G401 (cell line): ENCODE measurements at regions not wholly inside any gene's neighbourhood (a gene's known extent, or its start where the extent isn't known, plus 50 kb on each side); places are given as distances from the start of the nearest gene placed in this dataset.
"Not testable (repeated sequence)": the region's sequence is repeated elsewhere in the genome, so short reads cannot be mapped to it uniquely, and the experiment has no call there.

ENCODE experiments used
- DNase-seq: peaks from one replicate; pipeline ENCODE4 v3.0.0-alpha.2; 2015; ENCODE audit warnings: low spot score
- in situ Hi-C: cut with HindIII; loops from 2 replicates; pipeline ENCODE4 v1.10.0; 2016; ENCODE audit warnings: low sequenced_read_pairs, mixed read lengths

DNA sequence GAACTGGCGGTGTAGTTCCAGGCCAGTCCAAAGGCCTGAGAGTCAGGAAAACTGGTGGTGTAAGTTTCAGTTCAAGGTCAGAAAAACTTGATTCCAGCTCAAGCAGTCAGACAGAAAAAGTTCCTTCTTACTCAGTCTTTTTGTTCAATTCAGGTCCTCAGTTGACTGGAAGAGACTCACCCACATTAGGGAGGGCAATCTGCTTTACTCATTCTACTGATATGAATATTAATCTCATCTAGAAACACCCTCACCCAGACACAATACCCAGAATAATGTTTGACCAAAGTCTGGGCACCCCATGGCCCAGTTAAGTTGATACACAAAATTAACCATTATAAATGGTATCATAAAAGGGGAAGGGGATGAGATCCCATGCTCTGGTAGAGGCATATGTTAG, 50.1 kb upstream of the LTA4H start:
- in situ Hi-C loops = no loop called here
- no peak for DNase-seq

GRCh38 chr12:96086190-96086589, 50.8 kb upstream of the LTA4H start:
- in situ Hi-C loops, DNase-seq: not testable (repeated sequence)

DNA sequence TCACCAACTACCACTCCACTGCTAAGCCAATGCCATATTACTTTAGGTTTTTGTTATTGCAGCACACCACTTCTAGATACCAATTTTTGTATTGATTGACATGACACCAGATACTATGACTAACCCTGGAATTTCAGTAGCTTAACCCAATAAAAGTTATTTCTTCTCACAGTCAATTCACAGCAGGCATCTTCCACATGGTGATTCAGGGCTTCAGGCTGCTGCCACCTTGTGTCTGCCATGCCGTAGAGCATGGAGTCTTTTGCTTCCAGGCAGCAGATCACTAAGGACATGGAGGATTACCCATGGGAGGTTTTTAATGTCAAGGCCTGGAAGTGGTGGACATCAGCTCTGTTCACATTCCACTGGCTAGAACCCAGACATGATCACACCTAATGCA, 56.4 kb upstream of the LTA4H start:
- in situ Hi-C loops = no loop called here

DNA sequence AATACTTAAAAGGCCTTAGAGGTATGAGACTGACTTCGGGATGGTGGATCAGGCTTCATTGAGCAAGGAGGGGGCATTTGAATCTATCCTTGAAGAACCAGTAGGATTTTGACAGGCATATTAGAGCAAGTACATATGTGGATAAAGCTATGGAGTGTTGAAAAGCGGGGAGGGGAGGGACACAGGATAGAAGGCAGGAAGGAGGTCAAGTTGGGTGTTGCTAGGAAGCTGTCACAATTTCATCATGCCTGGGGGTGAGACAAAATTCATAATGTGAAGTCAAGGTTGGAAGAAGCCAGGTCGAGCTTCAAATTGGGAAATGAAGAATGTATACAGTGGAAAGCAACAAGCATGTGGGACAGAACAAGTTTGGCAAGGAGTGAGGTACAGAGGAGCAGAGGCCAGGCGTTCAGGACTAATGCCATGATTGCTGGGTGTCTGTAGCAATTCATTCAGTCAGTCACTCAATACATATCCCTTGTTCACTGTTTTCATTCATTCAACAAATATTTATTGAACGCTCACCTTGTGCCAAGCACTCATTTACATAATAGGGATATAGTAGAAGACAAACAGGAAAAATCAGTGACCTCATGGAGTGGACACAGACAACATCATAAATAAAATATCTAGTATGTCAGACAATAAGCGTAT, 58.3 kb upstream of the LTA4H start:
- no peak for DNase-seq
- in situ Hi-C loops = no loop called here

More for the DNA sequence above, 56.4 kb upstream of the LTA4H start:
- DNase-seq = no peak

- DNase-seq = no peak
- in situ Hi-C loops = no loop called here
These were observed 58.8 kb upstream of the LTA4H start for GRCh38 chr12:96094201-96094600.

GRCh38 chr12:96098631-96099030, 63.2 kb upstream of the LTA4H start:
- in situ Hi-C loops = no loop called here
- DNase-seq = peak; percentile 99

GRCh38 chr12:96099421-96099820, 64.0 kb upstream of the LTA4H start:
- no peak for DNase-seq
- in situ Hi-C loops = no loop called here

DNA sequence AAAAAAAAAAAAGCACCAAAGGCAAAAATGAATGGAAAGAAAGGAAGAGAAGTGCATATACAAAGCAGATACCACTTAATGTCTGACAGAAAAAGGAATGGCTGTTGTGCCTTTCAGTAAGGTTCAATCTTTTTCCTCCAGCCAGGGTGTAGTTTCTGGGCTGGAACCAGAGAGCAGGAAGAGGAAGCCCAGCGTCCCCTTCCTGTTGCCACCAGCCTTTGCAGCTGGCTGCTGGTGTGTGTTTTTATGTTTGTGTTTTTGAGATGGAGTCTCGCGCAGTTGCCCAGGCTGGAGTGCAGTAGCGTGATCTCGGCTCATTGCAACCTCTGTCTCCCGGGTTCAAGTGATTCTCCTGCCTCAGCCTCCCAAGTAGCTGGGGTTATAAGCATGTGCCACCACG, 64.6 kb upstream of the LTA4H start:
- in situ Hi-C loops = no loop called here
- DNase-seq = no peak

DNA sequence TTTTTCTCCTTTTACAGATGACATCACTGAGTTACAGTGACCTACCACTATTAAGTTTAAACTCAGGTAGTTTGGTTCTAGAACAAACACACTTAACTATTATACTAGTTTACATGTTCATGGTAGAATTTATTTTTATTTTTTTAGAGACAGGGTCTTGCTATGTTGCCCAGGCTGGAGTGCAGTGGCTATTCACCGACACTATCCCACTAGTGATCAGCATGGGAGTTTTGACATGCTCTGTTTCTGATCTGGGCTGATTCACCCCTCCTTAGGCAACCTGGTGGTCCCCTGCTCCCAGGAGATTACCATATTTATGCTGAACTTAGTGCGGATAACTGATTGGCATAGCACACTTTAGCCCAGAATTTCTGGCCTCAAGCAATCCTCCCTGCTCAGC, 66.4 kb upstream of the LTA4H start:
- in situ Hi-C loops = no loop called here
- DNase-seq = no peak

DNA sequence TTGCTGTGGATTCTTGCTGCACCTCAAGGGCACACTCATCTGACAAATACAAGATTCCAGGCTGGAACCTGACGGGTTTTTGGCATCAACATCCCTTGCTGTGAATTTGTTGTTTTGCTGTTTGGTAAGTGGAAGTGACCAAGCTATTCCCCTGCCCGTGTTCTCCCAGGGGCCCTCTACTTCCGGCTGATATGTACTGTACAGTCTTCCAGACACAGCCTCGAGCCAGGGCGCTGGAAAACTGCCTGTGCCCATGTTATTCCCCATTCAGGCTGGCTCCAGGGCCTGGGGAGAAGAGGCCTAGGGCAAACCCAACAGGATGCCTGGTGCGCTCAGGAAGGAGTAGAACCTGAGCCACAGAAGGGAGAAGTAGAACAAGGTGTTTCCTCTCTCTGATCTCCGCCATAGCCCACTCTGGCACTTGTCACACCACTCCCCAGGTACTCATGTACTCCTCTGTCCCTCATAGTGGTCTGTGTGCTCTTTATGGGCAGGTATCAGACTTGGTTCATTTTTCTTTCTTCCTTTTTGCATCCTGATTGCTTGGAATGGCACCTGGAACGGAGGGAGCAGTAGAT, 67.8 kb upstream of the LTA4H start:
- in situ Hi-C loops = no loop called here
- peak; percentile 26 for DNase-seq

GRCh38 chr12:96104566-96104965, 69.2 kb upstream of the LTA4H start:
- peak; percentile 67 for DNase-seq
- in situ Hi-C loops = no loop called here

DNA sequence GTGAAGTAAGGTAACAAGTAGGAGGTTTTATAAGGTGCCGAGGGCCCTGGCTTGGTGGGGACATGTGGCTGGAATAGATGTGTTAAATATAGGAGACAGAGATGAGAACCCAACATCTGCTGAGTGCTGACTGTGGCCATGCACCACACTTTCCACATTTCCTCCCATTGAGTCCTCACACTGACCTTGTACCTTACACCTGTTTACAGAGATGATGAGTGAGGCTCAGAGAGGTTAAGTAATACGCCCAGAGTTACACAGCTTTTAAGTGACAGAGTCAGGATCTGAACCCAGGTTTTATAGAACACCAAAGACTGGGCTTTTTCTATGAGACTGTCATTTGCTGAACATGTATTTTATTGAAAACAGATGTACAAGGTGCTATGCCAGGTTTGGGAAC, 70.8 kb upstream of the LTA4H start:
- DNase-seq = no peak
- in situ Hi-C loops = no loop called here

DNA sequence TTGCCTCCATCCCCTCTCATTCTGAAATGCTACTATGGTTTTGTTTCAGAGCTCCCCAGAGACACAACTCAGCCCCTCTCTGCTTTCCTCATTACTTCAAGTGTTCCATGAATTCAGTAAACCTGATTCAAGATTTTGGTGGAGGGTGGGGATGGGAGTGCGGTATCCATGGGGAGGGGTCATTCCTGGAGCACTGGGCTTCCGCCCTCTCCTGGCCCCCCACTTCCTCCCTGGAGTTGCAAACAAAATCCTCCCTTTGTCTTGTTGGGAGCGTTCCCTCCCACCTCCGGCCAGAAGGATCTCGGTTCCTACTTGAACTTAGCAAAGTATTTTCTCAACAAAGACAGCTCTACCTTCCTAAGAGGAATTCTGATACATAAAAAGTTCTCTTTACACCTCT, 71.8 kb upstream of the LTA4H start:
- in situ Hi-C loops = no loop called here
- DNase-seq = no peak

DNA sequence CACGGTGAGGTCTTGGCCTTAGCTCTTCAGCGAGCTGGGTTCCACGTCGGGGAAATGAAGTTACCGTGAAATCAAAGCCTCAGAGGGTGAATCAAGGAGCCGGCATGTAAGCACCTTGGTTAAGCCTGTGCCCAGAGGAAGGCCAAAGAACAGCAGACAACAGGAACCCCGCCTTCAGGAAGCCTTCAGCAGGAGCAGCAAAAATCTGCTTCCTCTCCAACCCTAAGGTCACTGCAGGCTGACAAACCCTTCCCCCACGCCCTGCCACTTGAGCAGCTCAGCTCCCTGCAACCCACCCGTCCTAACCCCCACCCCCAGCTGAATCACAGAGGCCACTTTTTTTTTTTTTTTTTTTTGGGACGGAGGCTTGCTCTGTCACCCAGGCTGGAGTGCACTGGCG, 72.9 kb upstream of the LTA4H start:
- DNase-seq = no peak
- in situ Hi-C loops = no loop called here

DNA sequence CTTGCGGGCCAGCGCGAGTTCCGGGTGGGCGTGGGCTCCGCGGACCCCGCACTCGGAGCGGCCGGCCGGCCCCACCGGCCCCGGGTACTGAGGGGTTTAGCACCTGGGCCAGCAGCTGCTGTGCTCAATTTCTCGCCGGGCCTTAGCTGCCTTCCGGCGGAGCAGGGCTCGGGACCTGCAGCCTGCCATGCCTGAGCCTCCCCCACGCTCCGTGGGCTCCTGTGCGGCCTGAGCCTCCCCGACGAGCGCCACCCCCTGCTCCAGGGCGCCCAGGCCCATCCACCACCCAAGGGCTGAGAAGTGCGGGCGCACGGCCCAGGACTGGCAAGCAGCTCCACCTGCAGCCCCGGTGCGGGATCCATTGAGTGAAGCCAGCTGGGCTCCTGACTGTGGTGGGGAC, 73.6 kb upstream of the LTA4H start:
- DNase-seq, in situ Hi-C loops: not testable (repeated sequence)

- in situ Hi-C loops = no loop called here
These were observed 77.3 kb upstream of the LTA4H start for GRCh38 chr12:96112733-96113132.

GRCh38 chr12:96117460-96117859, 76.7 kb upstream of the ELK3 start:
- in situ Hi-C loops = no loop called here
- DNase-seq = no peak

More at GRCh38 chr12:96112733-96113132, 77.3 kb upstream of the LTA4H start:
- no peak for DNase-seq

DNA sequence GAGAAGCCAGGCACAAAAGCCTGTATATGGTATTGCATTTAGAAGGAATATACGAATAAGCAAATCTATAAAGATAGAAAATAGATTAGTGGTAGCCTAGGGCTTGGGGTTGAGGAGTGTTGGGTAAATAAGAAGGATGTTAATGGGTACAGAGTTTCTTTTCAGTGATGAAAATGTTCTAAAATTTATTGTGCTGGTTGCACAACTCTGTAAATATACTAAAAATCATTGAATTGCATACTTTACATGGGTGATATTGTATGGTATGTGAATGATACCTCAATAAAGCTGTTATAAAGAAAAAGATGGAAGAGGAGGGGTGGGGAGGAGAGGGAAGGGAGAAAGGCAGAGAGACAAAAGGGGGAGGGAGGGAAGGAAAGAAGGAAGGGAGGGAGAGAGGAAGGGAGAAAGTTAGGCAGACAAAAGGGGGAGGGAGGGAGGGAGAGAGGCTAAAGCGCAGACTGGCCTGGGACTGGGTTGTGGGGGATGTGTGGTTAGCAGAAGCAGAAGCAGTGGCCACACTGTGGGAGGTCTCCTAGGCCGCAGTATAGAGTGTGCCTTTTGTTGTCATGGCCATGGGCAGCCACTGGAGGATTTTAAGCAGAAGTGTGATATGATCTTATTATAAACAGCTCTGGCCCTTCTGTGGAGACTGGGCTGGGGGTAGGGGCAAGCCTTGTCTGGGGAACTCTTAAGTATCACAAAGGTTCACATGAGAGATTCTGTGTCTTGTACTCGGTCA, 73.6 kb upstream of the ELK3 start:
- no peak for DNase-seq

DNA sequence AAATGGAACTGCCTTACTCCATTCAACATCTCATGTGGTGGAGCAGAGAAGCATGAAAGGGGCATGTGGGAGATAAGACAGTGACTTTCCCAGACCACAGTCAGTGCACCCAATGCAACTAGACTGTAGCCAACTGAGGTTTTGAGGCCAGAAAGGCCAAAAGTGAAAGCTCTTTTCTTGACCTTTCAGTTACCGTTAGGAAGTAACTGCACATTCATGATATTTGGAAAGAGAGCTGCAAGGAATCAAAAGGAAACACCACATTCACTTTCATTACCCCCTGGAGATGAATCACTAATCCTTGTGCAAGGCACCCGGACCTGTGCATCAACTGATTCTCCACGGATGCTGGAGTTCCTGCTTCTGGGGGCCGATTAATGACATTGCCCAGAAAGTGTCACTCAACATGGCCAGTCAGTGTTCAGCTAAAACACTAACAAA, 72.9 kb upstream of the ELK3 start:
- no peak for DNase-seq
- in situ Hi-C loops = no loop called here

More for the DNA sequence above, 73.6 kb upstream of the ELK3 start:
- in situ Hi-C loops = no loop called here

DNA sequence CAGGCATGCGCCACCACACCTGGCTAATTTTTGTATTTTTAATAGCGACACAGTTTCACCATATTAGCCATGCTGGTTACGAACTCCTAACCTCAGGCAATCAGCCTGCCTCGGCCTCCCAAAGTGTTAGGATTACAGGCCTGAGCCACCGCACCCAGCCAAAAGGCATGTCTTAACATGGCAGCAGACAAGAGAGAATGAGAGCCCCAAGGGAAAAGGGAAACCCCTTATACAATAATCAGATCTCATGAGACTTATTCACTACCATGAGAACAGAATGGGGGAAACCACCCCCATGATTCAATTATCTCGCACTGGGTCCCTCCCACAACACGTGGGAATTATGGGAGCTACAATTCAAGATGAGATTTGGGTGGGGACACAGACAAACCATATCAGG, 65.9 kb upstream of the ELK3 start:
- in situ Hi-C loops, DNase-seq: not testable (repeated sequence)
